ENCODE measurements at regions not wholly inside any gene's neighbourhood (a gene's known extent, or its start where the extent isn't known, plus 50 kb on each side); places are given as distances from the start of the nearest gene placed in this dataset.

- TF ChIP-seq POLR2A (IDR thresholded peaks at IDR 0.05): no peak
- TF ChIP-seq, protein P1, sequence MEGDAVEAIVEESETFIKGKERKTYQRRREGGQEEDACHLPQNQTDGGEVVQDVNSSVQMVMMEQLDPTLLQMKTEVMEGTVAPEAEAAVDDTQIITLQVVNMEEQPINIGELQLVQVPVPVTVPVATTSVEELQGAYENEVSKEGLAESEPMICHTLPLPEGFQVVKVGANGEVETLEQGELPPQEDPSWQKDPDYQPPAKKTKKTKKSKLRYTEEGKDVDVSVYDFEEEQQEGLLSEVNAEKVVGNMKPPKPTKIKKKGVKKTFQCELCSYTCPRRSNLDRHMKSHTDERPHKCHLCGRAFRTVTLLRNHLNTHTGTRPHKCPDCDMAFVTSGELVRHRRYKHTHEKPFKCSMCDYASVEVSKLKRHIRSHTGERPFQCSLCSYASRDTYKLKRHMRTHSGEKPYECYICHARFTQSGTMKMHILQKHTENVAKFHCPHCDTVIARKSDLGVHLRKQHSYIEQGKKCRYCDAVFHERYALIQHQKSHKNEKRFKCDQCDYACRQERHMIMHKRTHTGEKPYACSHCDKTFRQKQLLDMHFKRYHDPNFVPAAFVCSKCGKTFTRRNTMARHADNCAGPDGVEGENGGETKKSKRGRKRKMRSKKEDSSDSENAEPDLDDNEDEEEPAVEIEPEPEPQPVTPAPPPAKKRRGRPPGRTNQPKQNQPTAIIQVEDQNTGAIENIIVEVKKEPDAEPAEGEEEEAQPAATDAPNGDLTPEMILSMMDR (IDR thresholded peaks at IDR 0.05): no peak
Measured at GRCh38 chr9:93899609-93900435, 55.3 kb downstream of the BARX1 start.
